ENCODE measurements at regions not wholly inside any gene's neighbourhood (a gene's known extent, or its start where the extent isn't known, plus 50 kb on each side); places are given as distances from the start of the nearest gene placed in this dataset.

DNA sequence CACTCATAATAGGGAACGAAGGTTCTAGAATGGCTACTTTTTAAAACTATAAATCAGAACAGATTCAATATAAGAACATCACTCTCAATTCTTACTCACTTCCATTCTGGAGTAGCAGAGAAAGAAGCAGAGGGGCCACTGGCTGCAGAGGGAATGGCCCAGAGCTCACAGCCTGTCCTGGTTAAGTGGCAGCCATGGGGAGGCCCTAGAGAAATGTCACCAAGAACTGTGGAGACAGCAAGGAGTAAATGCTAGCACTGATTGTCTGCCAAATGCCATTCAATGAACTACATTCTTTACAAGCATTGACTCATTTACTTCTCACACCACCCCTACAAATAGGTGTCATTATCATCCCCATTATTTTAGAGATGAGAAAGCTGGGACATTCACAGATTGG lies 74.6 kb upstream of the KCNMA1 start:
- in situ Hi-C loops (cut with HindIII; ENCODE audit: low pct_ligation_motif_present, low pct_unique_long_range_greater_than_20kb, low sequenced_read_pairs) = no loop called here
- no peak for DNase-seq

DNA sequence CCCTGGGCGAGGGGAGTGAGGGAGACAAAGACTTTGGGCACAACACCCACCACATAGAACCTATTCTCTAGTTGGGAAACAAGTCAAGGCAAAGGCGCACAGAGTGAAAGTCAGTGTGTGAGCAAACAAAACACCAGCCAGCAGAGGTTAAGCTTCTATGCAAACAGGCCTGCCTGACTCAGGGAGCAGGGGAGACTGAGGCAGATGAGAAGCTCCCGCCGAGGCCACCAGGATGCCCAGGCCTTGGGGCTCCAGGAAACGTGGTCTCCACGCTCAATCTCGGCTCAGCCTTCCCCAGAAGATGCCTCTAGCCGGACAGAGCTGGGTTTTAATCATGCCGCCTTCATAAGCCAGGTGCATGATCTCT lies 74.1 kb upstream of the KCNMA1 start:
- in situ Hi-C loops (cut with HindIII; ENCODE audit: low pct_ligation_motif_present, low pct_unique_long_range_greater_than_20kb, low sequenced_read_pairs) = no loop called here
- DNase-seq = no peak

DNA sequence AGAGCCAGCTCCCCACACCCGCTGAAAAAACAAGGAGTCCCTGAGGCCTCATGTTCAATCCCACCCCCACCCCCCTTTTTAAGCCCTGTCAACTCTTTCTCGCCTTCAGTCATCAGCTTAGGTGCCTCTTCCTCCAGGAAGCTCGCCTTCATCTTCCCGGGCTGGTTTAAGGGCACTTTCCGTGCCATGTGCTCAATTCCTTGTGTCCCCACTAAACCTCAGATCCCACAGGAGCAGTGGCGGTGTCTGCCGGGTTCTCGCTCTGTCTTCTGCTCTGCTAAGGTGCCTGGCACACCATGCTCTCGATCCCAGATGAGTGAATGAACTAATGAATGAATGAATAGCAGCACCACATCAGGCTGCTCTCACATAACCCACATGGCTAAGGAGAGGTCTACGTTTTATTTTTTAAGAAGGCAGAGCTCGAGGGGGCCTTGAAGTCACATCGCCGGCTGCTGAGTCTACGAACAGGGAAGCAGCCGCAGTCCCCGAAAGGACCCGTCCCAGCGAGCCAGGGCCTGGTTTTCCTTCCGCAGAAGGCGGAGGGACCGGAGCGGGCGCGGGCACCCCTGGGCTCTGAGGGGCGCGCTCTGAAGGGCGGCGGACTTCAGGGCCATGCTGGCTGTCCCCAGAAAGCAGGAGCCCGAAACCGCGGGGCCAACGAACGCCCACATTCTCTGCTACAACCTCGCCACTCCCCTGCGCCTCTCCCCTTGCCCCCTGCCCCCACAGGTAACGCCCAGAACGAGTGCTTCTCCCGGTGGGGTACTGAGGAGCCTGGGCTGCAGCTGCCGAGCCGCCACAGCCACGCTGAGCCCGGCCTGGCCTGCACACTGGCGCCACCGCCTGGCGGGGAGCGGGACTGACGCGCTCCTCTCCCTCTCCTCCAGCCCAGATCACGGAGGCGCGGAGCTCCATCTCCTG lies 73.4 kb upstream of the KCNMA1 start:
- peak; percentile 71 for DNase-seq
- in situ Hi-C loops (cut with HindIII; ENCODE audit: low pct_ligation_motif_present, low pct_unique_long_range_greater_than_20kb, low sequenced_read_pairs) = no loop called here

DNA sequence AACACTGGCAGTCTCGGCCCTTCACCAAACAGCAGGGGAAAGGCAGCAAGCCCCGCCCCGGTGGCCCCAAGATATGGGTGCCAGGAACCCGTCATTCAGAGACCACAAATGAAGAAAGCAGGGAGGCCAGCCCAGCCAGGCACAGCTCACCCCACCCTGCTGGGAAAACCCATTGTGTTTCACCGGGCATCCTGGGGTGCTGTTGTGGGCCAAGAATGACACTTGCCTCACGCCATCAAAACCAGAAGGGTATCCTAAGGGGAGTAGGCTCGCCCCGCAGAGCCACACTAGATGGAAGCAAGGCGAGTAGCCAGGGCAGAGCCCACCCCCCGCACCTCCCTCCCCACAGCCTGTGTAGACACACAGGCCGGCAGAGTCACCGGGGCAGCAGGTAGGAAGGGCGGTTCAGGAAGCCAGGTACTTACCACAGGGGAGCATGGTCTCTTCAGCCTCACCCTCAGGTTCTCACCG lies 72.5 kb upstream of the KCNMA1 start:
- in situ Hi-C loops (cut with HindIII; ENCODE audit: low pct_ligation_motif_present, low pct_unique_long_range_greater_than_20kb, low sequenced_read_pairs) = no loop called here
- no peak for DNase-seq

DNA sequence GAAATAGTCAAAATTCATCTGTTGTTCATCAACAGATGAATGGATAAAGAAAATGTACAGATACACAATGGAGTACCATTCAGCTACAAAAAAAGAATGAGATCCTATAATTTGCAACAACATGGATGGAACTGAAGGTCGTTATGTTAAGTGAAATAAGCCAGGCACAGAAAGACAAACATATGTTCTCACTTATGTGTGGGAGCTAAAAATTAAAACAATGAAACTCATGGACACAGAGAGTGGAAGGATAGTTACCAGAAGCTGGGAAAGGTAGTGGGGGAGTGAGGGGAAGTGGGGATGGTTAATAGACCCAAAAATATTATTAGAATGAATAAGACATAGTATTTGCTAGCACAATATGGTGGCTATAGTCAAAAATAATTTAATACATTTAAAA lies 70.0 kb upstream of the KCNMA1 start:
- no peak for DNase-seq
- in situ Hi-C loops (cut with HindIII; ENCODE audit: low pct_ligation_motif_present, low pct_unique_long_range_greater_than_20kb, low sequenced_read_pairs) = no loop called here

DNA sequence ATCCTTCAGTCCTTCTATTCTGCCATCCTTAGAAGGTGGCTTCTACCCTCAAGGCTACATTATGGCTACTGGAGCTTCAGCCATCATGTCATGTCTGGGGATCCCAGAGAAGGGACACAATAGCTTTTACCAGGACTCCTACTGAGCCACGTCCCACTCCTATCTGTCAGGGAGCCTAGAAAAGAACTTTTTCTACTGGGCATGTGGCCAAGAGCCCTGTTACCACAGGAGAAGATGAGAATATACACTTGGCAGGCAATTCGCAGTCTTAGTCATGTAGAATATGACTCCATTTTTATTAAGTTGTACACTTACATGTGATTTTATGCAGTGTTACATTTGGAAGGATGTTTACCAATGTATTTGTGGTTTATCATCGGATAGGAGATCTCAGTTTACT lies 64.6 kb upstream of the KCNMA1 start:
- DNase-seq = peak; percentile 11

DNA sequence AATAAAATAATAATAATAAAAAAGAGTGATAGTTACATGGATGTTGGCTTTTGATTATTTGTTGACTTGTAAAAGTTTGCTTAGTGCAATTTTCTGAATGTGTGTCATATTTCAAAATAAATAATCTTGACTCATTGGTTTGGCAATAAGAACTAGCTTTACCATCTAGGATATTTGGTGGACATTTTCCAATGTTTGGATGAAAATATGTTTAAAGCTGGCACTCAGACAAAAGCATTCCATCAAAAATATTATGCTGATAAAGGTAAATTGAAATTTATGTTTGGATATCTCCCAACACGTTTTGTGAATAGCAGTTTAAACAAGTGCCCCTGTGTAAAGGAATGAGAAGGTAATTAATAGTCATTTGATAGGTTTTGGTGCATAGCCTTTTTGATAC lies 62.5 kb upstream of the KCNMA1 start:
- in situ Hi-C loops (cut with HindIII; ENCODE audit: low pct_ligation_motif_present, low pct_unique_long_range_greater_than_20kb, low sequenced_read_pairs) = no loop called here
- DNase-seq = no peak

More for the DNA sequence above, 64.6 kb upstream of the KCNMA1 start:
- in situ Hi-C loops (cut with HindIII; ENCODE audit: low pct_ligation_motif_present, low pct_unique_long_range_greater_than_20kb, low sequenced_read_pairs) = no loop called here

DNA sequence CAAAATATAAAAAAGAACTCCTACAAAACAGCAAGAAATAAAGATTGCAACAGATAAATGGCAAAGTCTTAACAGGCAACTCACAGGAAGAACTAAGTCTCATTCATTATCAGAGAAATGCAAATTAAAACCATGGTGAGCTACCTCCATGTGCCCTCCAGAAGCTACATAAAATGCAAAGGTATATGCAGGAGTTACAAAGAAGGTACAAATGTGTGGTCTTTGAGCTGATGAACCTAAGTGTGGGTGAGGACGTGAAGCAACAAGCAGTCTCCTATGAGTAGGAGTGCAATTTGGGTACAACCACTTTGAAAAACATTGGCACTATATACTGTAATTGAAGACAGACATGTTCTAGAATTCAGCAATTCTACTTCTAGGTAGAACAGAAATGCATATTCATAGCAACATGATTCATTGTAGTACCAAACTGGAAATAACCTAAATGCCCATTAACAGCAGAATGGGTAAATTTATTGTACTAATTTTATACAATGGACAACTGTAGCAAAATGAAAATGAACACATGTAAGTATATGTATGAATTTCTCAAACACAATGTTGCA lies 61.6 kb upstream of the KCNMA1 start:
- no peak for DNase-seq
- in situ Hi-C loops (cut with HindIII; ENCODE audit: low pct_ligation_motif_present, low pct_unique_long_range_greater_than_20kb, low sequenced_read_pairs) = no loop called here

DNA sequence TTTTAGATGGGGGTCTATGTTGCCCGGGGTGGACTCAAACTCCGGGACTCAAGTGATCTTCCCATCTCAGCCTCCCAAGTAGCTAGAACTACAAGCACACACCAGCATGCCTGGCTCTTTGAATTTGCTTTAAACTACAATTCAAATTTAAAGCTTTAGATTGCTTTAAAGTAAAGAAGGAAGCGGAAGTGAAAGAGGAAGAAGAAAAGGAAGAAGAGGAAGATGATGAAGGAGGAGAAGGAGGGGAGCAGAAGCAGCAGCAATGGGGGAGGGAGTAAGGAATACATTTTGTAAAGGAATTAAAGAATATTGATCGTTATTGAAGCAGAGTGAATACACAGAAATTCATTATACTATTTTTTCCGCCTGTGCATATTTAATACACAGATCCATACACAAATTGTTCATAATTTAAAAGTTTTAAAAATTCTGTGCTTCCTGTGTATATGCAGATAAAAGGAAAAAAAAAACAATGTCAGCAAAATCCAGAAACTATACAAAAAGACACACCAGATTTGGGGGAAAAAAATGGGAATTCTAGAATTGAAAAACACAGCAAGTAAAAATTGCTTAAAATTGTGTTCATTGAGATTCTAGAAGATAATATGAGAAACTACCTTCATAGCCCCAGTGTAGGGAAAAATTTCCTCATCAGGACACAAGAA lies 60.8 kb upstream of the KCNMA1 start:
- in situ Hi-C loops (cut with HindIII; ENCODE audit: low pct_ligation_motif_present, low pct_unique_long_range_greater_than_20kb, low sequenced_read_pairs) = no loop called here
- DNase-seq = no peak

DNA sequence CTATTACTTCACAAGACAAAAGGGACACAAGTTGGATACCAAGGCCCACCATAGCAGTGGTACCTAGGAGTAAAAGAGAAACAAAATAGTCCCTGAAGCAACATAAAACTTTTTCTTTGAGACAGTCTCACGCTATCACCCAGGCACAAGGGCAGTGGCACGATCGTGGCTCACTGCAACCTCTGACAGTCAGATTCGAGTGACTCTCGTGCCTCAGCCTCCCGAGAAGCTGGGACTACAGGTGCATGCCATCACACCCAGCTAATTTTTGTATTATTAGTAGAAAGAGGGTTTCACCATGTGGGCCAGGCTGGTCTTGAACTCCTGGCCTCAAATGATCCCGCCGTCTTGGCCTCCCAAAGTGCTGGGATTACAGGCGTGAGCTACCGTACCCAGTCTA lies 59.0 kb upstream of the KCNMA1 start:
- in situ Hi-C loops (cut with HindIII; ENCODE audit: low pct_ligation_motif_present, low pct_unique_long_range_greater_than_20kb, low sequenced_read_pairs) = no loop called here
- DNase-seq = no peak

DNA sequence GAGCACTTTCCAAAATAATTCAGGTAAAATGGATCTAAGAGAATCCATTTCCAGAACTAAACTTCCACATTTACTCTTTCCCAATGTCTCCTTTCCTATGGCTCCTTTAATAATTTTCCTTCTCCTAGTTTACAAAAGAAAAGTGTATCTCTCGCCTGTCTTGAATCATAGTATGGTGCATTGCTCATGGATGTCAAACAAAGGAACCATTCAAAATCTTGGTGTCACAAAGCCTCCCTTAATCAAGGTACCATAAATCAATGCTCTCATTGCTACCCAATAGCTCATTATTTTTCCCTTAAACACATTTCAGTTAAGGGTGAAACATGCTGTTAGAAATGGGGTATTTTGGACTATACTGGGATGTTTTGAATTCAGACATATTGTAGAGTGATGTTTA lies 57.6 kb upstream of the KCNMA1 start:
- no peak for DNase-seq
- in situ Hi-C loops (cut with HindIII; ENCODE audit: low pct_ligation_motif_present, low pct_unique_long_range_greater_than_20kb, low sequenced_read_pairs) = no loop called here

DNA sequence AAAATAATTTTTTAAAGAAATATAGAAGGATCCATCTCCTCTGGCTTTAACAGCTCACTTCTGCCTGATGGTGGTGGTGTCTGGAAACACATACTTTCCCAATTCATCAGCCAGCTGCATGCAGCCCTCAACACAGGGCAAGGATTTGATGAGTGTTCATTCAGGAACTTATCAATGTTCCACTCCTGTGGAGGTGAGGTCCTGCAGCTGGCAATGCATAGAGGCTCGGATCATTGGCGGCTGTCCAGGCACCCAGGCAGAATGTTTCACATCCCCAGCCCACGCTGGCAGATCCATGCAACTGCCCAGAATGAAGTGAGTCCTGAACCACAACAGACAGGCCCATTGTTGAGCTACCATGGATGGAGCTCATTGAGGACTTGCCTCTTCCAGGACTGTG lies 55.2 kb upstream of the KCNMA1 start:
- in situ Hi-C loops (cut with HindIII; ENCODE audit: low pct_ligation_motif_present, low pct_unique_long_range_greater_than_20kb, low sequenced_read_pairs) = no loop called here

DNA sequence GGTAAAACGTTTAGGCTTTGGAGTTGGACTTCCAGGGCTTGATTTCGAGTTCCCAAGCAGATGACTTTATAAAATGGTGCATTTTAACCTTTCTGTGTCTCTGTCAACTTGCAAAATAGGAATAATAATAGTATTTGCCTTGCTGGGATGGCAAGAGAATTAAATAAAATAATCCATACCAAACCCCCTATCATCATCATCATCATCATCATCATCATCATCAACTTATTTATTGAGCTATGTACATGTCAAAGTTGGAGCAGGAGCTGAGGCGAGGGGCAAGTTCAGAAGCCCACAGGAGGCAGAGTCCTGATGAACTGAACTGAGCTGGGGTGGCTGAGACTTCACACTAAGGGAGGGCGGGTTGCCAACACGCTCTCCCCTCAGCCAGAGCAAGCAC lies 51.7 kb upstream of the KCNMA1 start:
- in situ Hi-C loops (cut with HindIII; ENCODE audit: low pct_ligation_motif_present, low pct_unique_long_range_greater_than_20kb, low sequenced_read_pairs) = no loop called here
- DNase-seq = no peak

More for the DNA sequence above, 55.2 kb upstream of the KCNMA1 start:
- DNase-seq = no peak

DNA sequence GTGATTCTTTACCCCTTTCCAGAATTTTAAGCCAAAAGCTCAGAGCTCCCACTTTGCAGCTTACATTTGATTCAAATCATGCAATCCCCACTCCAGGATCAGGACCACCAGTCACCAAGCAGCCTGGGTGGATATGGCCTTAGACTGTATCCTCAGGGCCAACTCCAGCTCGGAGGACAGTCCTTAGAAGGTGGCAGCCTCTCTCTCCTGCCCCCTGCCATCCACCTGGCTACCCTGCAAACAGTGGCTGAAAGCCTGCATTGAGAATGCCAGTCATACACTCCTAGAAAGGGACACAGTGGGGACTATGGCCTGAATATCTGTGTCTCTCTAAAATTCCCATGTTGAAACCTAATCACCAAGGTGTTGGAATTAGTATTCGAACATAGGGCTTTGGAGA lies 50.0 kb upstream of the KCNMA1 start:
- DNase-seq = no peak
- in situ Hi-C loops (cut with HindIII; ENCODE audit: low pct_ligation_motif_present, low pct_unique_long_range_greater_than_20kb, low sequenced_read_pairs) = no loop called here
